CD4-positive, alpha-beta T cell treated with Interleukin-15 for 4 hours (primary cell): ENCODE measurements at regions not wholly inside any gene's neighbourhood (a gene's known extent, or its start where the extent isn't known, plus 50 kb on each side); places are given as distances from the start of the nearest gene placed in this dataset.

Source experiments
- DNase-seq: peaks from one replicate; pipeline ENCODE4 v3.0.0-alpha.2; 2020; ENCODE audit warnings: low spot score

- no peak for DNase-seq
Observed at GRCh38 chr10:7478727-7479457, 68.1 kb upstream of the SFMBT2 start.

GRCh38 chr10:7477538-7478334 is 66.9 kb upstream of the SFMBT2 start:
- no peak for DNase-seq

GRCh38 chr10:7475939-7476338 is 65.1 kb upstream of the SFMBT2 start:
- DNase-seq: no peak

GRCh38 chr10:7475046-7475911 is 64.4 kb upstream of the SFMBT2 start:
- DNase-seq: no peak

GRCh38 chr10:7474388-7474787 is 63.6 kb upstream of the SFMBT2 start:
- no peak for DNase-seq

GRCh38 chr10:7473474-7473873 is 62.6 kb upstream of the SFMBT2 start:
- DNase-seq: no peak

GRCh38 chr10:7471720-7472367 is 61.0 kb upstream of the SFMBT2 start:
- no peak for DNase-seq

GRCh38 chr10:7470371-7470770 is 59.5 kb upstream of the SFMBT2 start:
- no peak for DNase-seq

- no peak for DNase-seq
Observed at GRCh38 chr10:7467031-7467667, 56.3 kb upstream of the SFMBT2 start.

GRCh38 chr10:7464691-7465090 is 53.9 kb upstream of the SFMBT2 start:
- DNase-seq: no peak
